ENCODE measurements at regions not wholly inside any gene's neighbourhood (a gene's known extent, or its start where the extent isn't known, plus 50 kb on each side); places are given as distances from the start of the nearest gene placed in this dataset.

DNA sequence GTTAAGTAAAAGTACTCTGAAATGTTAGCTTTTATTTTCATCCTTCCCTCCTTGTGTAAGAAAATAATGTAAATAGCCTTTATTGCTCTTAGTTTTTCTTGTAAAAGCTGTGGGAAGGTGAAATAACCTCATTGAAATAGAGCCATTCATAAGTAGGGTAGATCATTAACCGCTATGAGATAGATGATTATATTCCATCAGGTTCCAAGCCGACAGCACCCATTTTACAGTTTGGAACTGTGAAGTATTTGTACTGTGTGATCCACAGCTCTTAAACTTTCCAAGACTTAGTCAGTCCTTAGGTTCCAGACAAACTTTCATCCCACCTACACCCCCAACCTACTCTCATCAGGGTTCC is 216.5 kb downstream of the TSHZ3 start:
- Histone ChIP-seq H3K36me3 (ENCODE audit: control insufficient read depth in 2 of 4, insufficient read depth in 4 of 4, low read length in 3 of 4) (no peaks in the 10 kb centered on the region), H4K8ac (ENCODE audit: extremely low read depth, insufficient read depth, low read length) (no peak overlapping the region), H3K4me3 (ENCODE audit: extremely low read depth in 1 of 4, insufficient read depth in 2 of 4, low read depth in 3 of 4, low read length in 4 of 4) (no peak overlapping the region), H3K23ac (ENCODE audit: insufficient read length) (no peak overlapping the region), H2BK5ac (ENCODE audit: low read depth, low read length) (no peak overlapping the region), H2BK12ac (ENCODE audit: low read depth, low read length) (no peak overlapping the region), H3K4me2 (ENCODE audit: insufficient read depth in 1 of 2, low read depth in 2 of 2, low read length in 2 of 2) (no peak overlapping the region), H3K4me1 (replicated peaks in 1 of 4; ENCODE audit: control insufficient read depth in 3 of 4, insufficient read depth in 4 of 4, low read length in 3 of 4) (0 out of 7 replicates have a peak, but pooled peaks cover 0 to under 1% (median 0%) of the 10 kb centered on the region in 4 experiments), H3K9ac (replicated peaks in 1 of 4; ENCODE audit: extremely low read depth in 1 of 4, low read depth in 3 of 4, low read length in 3 of 4) (no peak overlapping the region), H2AFZ (ENCODE audit: low read length) (no peak overlapping the region), H3K79me1 (ENCODE audit: low read depth, low read length) (no peaks in the 10 kb centered on the region), H3K23me2 (ENCODE audit: low read depth, low read length) (no peaks in the 10 kb centered on the region), H3K18ac (ENCODE audit: extremely low read depth, low read length) (no peak overlapping the region), H3K4ac (replicated peaks; ENCODE audit: insufficient read length, low read depth, low read length) (no peak overlapping the region), H2BK20ac (ENCODE audit: low read length) (no peak overlapping the region), H3K56ac (replicated peaks; ENCODE audit: insufficient read length, low read depth, low read length) (no peak overlapping the region), H3K27me3 (replicated peaks in 1 of 4; ENCODE audit: control insufficient read depth in 3 of 4, extremely low read depth in 1 of 4, insufficient read depth in 3 of 4, low read length in 3 of 4) (no peaks in the 10 kb centered on the region), H4K20me1 (replicated peaks in 1 of 2; ENCODE audit: control insufficient read depth in 1 of 2, insufficient read depth in 2 of 2, low read length in 2 of 2) (no peaks in the 10 kb centered on the region), H3K14ac (ENCODE audit: insufficient read length) (no peak overlapping the region), H2AK5ac (ENCODE audit: low read depth, low read length) (no peak overlapping the region), H4K91ac (replicated peaks; ENCODE audit: insufficient read length, low read length) (no peak overlapping the region), H3K9me3 (ENCODE audit: insufficient read depth in 2 of 2, low read depth in 1 of 2, low read length in 1 of 2) (no peaks in the 10 kb centered on the region), H4K5ac (ENCODE audit: insufficient read length, low read depth, low read length) (no peak overlapping the region), H2BK120ac (replicated peaks; ENCODE audit: low read depth, low read length) (no peak overlapping the region), H2BK15ac (ENCODE audit: low read length) (no peak overlapping the region), H3K79me2 (ENCODE audit: control insufficient read depth in 1 of 2, insufficient read depth in 2 of 2, low read length in 2 of 2) (no peaks in the 10 kb centered on the region), H3K27ac (ENCODE audit: low read depth, low read length) (no peak overlapping the region)
- whole genome bisulfite sequencing, 2 experiments (ENCODE audit: extremely low coverage in 1 of 2, insufficient coverage in 1 of 2, insufficient read length in 1 of 2, insufficient replicate concordance in 2 of 2, low coverage in 1 of 2, low lambda C conversion rate in 2 of 2, missing lambda C conversion rate in 1 of 2), result 92% methylated on average over 2 of the region's 2 CpGs; no CpG with 5 or more reads in 1 of the 2 experiments
- ChIA-PET CTCF (ENCODE audit: partially characterized antibody) (interaction anchor here (1.7 kb wide), 1 partner anchor 8 kb away, joined by 6 read pairs; no protein-coding TSS in a partner anchor), POLR2A (ENCODE audit: partially characterized antibody) (no interaction called here)
- FAIRE-seq, result no peak
- TF ChIP-seq KDM1A (IDR thresholded peaks at IDR 0.05; ENCODE audit: borderline replicate concordance, low read length) (no peak), KDM5A (IDR thresholded peaks at IDR 0.05; ENCODE audit: low read length) (no peak), RNF2 (IDR thresholded peaks at IDR 0.05; ENCODE audit: borderline replicate concordance, low read depth, low read length, missing control alignments, poor library complexity, severe bottlenecking) (no peak), YY1 (IDR thresholded peaks at IDR 0.05; ENCODE audit: low read depth, low read length) (no peak), JUND (IDR thresholded peaks at IDR 0.05; ENCODE audit: low read length) (no peak), POU5F1 (IDR thresholded peaks at IDR 0.05; ENCODE audit: low read depth, low read length) (no peak), GABPA (IDR thresholded peaks at IDR 0.05; ENCODE audit: borderline replicate concordance, insufficient read depth, low read length) (no peak), CEBPB (IDR thresholded peaks at IDR 0.05; ENCODE audit: low read depth, low read length) (no peak), ZNF274 (IDR thresholded peaks at IDR 0.05; ENCODE audit: borderline replicate concordance, extremely low read depth, low read length) (no peak)
- TF ChIP-seq, protein P1, sequence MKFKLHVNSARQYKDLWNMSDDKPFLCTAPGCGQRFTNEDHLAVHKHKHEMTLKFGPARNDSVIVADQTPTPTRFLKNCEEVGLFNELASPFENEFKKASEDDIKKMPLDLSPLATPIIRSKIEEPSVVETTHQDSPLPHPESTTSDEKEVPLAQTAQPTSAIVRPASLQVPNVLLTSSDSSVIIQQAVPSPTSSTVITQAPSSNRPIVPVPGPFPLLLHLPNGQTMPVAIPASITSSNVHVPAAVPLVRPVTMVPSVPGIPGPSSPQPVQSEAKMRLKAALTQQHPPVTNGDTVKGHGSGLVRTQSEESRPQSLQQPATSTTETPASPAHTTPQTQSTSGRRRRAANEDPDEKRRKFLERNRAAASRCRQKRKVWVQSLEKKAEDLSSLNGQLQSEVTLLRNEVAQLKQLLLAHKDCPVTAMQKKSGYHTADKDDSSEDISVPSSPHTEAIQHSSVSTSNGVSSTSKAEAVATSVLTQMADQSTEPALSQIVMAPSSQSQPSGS (IDR thresholded peaks at IDR 0.05; ENCODE audit: low read length), result no peak
- TF ChIP-seq, protein P2, sequence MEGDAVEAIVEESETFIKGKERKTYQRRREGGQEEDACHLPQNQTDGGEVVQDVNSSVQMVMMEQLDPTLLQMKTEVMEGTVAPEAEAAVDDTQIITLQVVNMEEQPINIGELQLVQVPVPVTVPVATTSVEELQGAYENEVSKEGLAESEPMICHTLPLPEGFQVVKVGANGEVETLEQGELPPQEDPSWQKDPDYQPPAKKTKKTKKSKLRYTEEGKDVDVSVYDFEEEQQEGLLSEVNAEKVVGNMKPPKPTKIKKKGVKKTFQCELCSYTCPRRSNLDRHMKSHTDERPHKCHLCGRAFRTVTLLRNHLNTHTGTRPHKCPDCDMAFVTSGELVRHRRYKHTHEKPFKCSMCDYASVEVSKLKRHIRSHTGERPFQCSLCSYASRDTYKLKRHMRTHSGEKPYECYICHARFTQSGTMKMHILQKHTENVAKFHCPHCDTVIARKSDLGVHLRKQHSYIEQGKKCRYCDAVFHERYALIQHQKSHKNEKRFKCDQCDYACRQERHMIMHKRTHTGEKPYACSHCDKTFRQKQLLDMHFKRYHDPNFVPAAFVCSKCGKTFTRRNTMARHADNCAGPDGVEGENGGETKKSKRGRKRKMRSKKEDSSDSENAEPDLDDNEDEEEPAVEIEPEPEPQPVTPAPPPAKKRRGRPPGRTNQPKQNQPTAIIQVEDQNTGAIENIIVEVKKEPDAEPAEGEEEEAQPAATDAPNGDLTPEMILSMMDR (IDR thresholded peaks at IDR 0.05; ENCODE audit: control extremely low read depth in 1 of 3, insufficient read depth in 1 of 3, low read depth in 1 of 3, low read length in 3 of 3), result no peak
- no peak for DNase-seq (ENCODE audit: low read depth in 1 of 2, low spot score in 2 of 2)
